ENCODE measurements at regions not wholly inside any gene's neighbourhood (a gene's known extent, or its start where the extent isn't known, plus 50 kb on each side); places are given as distances from the start of the nearest gene placed in this dataset.

DNA sequence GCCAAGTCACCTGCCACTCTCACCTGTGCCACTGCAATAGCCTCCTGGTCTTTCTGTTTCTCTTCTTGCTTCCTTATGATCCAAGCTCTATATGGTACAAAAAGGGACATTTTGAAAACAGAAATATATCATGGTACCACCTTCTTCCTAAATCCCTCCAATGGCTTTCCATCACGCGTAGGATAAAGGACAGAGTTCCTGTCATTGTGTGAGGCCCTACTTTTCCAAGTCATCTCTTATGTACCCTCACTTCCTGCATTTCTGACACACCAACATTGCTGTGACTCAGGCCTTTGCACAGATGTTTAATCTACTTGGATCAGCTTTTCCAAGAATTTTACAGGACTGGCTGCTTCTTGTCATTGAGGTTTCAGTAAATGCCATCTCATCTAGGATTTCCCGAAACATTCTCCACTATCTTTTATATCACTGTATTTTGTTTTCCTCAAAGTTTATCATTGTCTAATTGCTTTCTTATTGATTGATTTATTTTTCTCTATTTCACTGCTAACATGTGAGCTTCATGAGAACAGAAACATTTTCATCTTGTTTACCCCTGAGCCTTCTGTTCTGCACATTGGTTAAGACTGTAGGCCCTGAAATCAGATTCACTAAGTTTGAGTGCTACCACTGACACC lies 426.1 kb upstream of the FANCL start:
- ATAC-seq (no peak), DNase-seq (no peak)
- intact Hi-C loops (cut with micrococcal nuclease): no loop called here

DNA sequence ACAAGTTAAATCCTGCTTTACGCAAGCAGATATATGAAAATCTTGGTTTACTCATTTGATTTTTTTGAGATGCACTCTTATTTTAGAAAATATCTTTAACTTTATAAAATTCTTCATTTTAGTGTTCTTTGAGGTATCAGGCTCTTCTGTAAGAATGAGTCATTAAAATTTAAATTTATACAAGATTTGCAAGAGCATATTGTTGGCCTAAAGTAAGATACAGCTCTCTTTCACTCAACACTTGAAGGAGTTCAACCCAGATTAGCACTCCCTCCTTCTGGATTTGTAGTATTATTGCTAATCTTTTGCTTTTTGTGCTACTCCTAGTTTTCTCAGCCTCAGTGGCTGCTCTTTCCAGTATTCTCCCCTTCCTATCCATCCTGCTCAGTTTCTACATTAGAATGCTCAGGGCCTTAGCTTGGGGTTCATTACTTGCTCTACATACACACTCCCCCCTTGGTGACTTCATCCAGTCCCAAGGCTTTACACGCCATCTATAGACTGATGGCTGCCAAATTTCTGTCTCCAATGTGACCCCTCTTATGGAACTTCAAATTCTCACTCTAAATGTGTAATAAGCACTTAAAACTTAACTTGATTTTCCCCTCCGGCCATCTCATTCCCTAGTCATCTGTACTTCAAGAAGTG lies 425.3 kb upstream of the FANCL start:
- ATAC-seq: no peak
- intact Hi-C loops (cut with micrococcal nuclease): no loop called here
- no peak for DNase-seq

DNA sequence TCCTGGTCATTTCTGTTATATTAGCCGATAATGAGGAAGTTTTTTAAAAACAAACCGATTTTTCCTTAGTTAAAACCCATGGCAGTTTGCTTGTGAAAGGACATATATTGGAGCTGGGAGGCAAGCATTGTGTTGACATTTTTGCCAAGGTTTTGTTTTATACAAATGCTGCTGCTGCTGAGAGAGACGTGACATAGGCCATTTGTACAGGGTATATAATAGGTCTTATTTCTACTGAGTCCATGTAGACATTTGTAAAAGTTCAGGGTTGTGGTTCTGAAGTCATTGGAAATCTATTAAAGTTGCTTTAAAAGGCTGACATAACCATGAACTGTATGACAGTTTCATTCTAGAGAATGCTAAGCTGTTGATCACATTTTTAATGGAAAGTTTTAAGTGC lies 424.0 kb upstream of the FANCL start:
- no peak for DNase-seq
- no peak for ATAC-seq
- intact Hi-C loops (cut with micrococcal nuclease): no loop called here

DNA sequence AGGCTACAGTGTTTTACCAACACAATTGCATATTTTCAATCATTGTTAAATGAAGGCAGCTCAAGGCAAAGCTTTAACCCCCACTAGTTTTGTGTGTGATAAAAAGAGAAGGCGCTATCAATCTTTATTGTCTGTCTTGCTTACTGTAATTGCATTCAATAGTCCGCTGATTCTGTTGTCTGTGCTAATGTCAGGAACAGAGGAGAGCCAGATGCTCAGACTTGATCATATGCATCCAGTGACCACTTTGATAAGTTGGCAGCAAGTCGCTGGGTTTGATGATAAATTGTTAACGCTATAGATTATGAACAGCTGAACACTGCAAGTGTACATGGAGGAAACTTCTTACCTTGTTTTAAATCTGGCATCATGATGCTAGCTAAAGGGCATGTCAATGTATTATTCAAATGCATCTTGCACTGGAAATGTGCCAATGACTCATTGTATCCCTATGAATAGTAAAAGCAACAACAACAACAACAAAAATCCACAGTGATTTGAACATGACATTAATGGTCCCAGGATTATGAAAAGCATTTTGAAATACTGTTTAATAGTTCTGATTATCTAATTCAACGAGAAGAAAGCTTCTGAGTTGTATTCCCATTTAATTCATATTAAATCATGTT lies 423.5 kb upstream of the FANCL start:
- ATAC-seq: no peak
- intact Hi-C loops (cut with micrococcal nuclease): no loop called here
- DNase-seq: no peak

DNA sequence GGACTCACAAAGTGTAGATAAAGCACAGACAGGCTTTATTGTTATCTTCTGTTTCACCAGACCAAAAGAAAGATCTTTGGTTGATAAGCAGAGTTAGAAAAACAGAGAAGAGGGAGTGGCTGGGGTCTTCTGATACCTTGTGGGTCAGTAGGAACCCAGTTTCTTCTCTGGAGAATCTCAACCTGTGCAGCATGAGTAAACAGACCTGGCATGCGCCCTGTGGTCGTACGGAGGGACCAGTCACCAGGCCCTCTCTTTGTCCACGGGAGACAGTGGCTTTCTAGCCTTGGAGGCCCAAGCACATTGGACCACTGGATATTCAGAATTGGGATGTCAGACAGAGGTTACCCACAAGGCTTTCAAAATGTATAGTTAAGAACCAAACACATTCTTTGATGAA lies 418.9 kb upstream of the FANCL start:
- intact Hi-C loops (cut with micrococcal nuclease): no loop called here
- ATAC-seq: no peak
- DNase-seq: no peak

DNA sequence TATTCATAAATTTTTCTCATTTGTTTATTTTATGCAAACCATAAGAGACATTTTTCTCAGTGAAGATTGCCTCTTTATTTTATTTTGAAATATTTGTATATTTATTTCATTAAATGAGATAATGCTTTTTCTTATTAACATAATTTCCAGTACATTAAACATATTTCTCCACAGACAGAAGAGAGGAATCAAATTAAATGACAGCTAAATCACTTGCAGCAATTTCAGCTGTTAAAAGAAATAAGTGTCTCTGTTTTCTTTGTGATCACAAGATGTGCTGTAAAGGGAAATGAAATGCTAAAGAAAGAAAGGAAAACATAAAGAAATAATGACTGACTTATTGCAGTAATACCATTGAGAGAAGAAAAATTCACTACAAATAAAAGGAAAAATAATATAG lies 414.0 kb upstream of the FANCL start:
- DNase-seq (no peak), ATAC-seq (no peak)
- intact Hi-C loops (cut with micrococcal nuclease): no loop called here

DNA sequence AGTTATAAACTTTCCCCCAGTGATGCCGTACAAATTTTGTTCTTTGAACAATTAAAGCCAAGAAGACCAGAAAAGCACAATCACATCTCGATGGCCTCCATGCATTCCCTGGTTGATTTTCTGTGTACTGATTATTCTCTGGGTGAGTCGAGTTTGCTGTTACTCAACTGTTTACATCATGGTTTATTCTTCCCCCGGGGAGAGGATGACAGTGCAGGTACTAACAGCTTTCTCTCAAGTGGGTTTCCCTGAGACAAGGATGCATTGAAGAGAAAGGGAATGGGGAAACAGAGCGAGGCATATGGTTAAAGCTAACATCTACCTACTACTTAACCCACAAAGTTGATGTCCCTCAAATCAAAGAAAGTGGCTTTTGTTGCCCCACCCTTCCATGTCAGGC lies 410.8 kb upstream of the FANCL start:
- no peak for DNase-seq
- ATAC-seq: no peak
- intact Hi-C loops (cut with micrococcal nuclease): no loop called here

DNA sequence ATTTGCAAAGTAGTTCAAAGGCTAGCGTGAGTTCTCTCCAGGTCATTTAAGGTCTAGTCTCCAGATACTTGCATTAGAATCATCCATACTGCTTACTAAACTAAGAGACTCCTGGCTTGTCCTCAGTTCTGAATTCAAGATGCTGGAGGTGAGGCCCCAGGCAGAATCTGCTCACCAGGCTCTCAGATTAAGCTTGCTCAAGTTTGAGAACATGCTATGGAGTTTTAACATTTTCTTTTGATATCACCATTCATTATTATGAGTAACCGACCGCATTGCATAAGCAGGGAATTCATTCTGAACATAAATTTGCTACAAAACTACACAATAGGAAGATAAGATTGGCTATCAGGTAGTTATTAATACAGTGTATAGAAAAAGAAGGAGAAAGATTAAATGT lies 409.7 kb upstream of the FANCL start:
- no peak for DNase-seq
- intact Hi-C loops (cut with micrococcal nuclease): no loop called here
- ATAC-seq: no peak

DNA sequence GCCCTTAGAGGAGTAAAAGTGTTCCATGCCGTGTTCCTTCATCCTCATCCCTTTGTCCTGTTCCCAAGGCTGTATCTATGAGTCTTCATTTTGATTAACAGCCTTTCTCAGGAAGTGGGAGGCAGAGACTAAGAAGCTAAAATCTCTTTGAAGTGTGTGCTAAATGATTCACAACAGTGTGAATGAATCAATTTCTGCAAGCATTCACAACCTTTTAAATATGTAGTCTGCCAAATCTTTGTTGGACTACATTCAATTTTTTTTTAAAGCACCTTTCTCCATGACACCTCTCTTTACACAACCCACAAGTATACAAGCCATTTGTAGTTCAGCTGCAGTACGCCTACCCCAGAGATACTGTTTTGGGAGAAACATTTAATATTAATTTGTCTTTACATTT lies 408.6 kb upstream of the FANCL start:
- intact Hi-C loops (cut with micrococcal nuclease): no loop called here
- DNase-seq (no peak), ATAC-seq (no peak)

DNA sequence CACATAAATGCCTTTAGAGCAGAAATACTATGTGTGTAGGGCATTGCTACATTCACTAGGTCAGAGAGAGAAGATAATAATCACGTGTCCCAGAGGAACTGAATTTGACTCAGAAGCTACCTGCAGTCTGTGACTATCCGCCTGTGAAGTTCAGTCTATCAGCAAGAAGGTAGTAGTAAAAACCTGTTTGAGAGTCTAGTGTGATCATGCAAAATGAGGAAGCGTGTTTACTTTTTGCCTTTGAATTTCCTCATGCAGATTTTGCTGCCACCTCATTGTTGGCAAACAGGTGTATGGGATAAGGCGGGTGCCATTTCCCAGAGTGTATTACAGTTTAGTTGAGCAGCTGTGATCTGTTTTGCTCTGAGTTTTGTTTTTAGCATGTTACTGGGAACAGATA lies 403.9 kb upstream of the FANCL start:
- intact Hi-C loops (cut with micrococcal nuclease): no loop called here
- no peak for DNase-seq
- ATAC-seq: no peak

DNA sequence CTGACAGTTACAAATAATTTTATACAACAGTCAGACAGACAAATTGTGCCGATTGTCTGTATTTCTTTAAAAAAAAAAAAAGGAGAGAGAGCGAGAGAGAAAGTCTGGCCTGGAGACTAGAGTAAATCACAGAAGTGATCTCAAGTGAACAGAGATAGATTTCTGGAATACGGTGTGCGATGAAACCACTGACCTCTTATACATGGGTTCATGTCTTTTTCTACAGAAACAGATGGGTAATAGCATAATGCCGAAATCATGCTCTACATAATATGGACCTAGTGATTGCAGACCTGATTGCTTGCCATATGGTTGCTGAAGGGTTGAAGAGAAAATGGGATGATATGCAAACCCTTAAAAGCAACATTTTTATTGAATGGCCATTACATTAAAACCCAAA lies 403.3 kb upstream of the FANCL start:
- no peak for DNase-seq
- intact Hi-C loops (cut with micrococcal nuclease): no loop called here
- ATAC-seq: no peak

DNA sequence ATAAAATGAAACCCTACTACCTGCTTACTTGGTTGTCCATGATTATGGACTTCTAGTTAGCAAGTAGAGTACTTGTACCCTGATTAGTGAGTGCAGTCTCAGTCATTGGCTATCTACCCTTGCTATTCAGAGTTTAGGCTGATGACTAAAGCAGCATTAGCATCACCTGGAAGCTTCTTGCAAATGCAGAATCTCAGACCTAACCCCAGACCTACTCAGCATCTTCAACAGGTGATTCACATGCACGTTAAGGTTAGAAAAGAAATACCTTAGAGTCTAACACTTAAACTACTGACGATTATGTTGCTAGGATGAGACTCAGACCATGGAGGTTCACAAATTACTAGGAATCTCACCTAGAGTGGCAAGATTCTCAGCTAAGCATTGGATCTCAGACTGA lies 399.9 kb upstream of the FANCL start:
- DNase-seq (no peak), ATAC-seq (no peak)
- intact Hi-C loops (cut with micrococcal nuclease): no loop called here

DNA sequence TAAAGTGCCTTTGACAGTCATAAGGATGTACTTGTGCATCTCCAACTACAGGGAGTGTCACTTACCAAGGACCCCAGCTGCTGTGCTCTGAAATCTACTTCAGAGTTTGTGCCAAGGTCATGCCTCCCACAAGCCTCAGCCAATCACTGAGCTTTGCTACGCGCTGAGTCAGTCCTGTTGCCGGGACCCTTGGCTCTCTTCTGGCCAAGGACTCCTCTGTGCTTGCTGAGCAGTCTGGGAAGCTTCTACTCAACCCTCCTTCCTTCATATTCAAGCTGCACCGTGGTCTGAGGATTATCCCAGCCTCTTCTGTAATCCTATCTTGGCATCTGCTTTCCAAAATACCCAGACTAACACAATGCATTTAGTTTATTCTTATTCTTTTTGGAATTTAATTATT lies 398.9 kb upstream of the FANCL start:
- no peak for DNase-seq
- ATAC-seq: no peak
- intact Hi-C loops (cut with micrococcal nuclease): no loop called here

DNA sequence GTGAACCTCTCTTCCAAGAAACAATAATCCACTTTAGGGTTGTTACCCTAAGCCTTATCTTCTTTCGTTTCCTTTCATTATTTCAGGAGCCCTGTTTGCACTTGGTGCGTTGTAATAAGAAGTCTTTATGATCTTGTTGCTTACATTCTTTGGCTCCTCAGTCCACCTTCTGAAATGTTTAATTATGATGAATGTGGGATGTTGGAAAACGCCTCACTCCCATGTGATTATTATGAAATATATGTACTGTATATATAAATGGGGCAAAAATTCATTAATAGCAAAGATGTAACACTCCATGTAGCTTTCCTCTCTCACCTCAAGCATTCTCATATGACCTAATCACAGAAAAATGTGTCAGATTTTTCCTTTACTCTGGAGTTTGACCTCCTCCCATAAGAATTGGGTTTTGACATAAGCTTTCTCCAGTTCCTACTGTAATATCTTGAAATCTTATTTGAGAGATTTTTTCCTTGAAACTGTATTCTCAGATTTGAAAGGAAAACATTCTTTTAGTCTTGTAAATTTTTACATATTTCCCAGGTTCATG lies 397.2 kb upstream of the FANCL start:
- ATAC-seq (no peak), DNase-seq (no peak)
- intact Hi-C loops (cut with micrococcal nuclease): no loop called here

DNA sequence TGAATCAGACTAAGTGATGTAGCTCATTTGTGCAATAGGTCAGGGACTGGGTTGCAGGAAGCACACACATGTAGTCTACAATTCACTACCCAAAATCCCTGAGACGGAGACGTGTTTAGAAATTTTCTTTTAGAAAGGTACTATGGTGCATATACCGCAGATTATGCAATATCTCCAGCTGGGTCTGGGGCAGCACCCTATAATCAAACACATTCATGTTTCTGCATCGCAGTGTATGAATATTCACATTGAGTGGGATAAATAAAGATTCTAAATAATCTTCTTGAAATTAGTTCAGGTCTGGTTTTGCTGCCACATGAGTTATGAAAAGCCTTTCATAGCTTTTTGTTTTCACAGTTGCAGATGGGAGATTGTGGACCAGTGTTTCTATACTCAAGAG lies 395.7 kb upstream of the FANCL start:
- intact Hi-C loops (cut with micrococcal nuclease): no loop called here
- DNase-seq (no peak), ATAC-seq (no peak)

DNA sequence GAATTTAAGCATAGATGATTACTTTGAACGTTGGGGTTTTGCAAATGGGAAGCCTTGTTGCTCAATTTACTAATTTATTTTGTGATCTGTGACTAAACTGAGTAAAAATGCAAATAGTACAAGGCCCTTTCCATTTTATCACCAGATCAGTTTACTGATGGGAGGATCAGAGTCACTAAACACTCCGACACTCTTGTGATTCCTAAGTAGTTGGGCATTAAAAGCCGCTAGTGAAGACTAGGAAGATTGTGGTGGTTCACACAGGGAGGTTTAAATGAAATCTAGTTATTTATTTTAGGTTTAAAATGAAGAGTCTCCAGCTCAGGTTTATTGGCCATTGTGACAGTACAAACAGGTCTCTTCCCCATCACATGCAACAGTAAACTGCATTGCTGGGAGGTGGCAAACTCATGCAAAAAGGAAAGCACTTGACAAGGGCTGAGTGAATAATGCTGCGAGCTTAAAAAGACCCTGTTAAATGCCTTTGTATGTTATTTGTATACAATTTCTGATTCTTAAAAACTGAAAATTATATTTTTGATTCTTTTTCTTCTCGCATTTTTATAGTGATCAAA lies 394.8 kb upstream of the FANCL start:
- intact Hi-C loops (cut with micrococcal nuclease): no loop called here
- DNase-seq (no peak), ATAC-seq (no peak)

DNA sequence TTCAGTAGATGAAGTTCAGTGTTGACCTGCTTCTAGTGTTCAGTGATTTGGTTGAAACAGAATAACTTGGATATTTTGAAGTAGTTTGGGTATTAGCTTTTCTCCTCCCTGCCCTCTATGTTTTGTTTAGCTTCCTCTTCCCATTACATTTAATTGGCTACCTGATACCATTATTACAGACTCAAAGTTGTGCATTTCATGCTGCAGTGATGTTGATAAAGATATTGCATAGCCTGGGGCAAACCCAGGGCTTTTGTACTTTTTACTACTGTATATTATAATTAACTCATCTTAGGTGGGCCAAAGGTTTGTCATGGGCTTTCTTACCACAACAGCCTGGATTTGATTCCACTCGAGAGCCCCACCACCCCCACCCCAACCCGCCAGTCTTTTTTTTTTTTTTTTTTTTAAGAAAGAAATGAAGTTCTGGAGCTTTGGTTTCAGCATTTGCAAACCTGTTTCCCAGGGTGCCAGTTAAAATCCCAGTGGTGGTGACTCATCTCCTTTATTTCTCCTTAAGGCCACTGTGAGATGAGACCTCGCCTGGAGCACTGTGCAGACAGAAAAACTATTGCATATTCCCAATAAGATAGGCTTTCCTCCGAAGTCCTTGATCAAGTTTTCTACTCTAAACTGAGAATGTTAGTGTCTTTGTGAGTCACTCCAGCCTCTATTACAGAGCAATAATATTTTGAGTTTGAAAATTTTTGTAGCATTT lies 393.7 kb upstream of the FANCL start:
- intact Hi-C loops (cut with micrococcal nuclease): no loop called here
- ATAC-seq (no peak), DNase-seq (no peak)

DNA sequence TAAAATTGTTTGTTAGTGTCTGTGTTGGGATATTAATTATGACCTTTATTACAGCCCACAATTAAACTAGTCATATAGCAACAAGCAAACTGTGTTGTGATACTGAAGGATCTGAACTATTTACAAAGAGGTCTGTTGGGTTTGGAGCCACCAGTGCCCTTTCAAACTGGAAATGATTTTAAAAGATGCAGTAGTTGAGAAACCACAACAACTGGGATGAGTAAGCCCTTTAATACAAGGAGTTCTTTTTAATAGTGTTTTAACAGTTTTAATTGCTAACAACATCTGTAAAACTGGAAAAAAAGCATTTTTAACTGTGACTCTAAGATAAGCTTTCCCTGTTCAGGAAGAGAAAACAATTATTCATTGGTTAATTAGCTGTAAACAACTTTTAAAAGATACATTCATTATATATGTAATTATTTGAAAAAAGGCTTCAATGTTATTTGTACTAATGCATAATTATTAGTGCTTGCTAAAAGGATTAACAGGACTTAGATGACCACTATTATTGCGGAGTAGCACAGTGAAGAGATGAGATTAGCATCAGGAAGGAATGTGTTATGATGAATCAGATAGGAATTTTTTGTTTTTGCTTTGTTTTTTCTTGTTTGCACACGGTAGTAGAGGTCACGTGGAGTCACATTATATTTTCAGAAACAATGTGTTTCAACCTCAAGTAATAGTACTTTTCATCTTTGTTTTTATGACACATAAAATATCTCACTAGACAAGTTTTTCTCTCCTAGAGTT lies 392.7 kb upstream of the FANCL start:
- intact Hi-C loops (cut with micrococcal nuclease): no loop called here
- no peak for ATAC-seq
- no peak for DNase-seq

DNA sequence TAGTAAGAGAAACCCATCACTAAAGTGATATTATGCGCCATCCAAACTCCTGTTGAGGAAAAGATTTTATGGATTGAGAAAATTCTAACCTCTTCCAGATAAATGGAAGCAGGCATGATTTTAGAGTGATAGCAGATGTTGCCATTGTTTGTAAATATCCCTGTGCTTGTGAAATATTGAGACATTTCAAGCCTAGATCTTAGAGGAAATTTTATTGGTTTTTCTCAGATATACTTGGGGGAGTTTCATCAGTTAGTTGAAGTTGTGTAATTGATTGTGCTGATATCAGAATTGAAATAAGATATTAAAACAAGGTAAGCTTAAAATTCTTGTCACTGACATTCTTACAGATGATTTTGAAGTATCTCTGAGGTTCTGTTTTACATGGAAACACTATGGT lies 390.9 kb upstream of the FANCL start:
- no peak for DNase-seq
- ATAC-seq: no peak
- intact Hi-C loops (cut with micrococcal nuclease): no loop called here
